Neural progenitor cell (in vitro differentiated cells): ENCODE measurements at regions not wholly inside any gene's neighbourhood (a gene's known extent, or its start where the extent isn't known, plus 50 kb on each side); places are given as distances from the start of the nearest gene placed in this dataset.
"Not testable (repeated sequence)": the region's sequence is repeated elsewhere in the genome, so short reads cannot be mapped to it uniquely, and the experiment has no call there.

ENCODE experiments used
- DNase-seq: peaks from one replicate; pipeline ENCODE4 v3.0.0-alpha.2; 2016; ENCODE audit warnings: low spot score
- H2AFZ ChIP-seq: fragments of 200-600 bp; sonication (generic); replicated peaks from 2 replicates; pipeline ENCODE4 v1.6.1; 2016; ENCODE audit warnings: antibody characterized with exemption
- H3F3A ChIP-seq: fragments of 200-600 bp; sonication (generic); 2 replicates; pipeline ENCODE4 v1.6.1; 2016; ENCODE audit warnings: antibody characterized with exemption, low read depth
- H3K27ac ChIP-seq: fragments of 200-600 bp; sonication (generic); 2 replicates; pipeline ENCODE4 v1.5.1; 2016; ENCODE audit warnings: mild to moderate bottlenecking
- H3K27me3 ChIP-seq: fragments of 200-600 bp; sonication (generic); 2 replicates; pipeline ENCODE4 v1.6.1; 2016; ENCODE audit warnings: mild to moderate bottlenecking, moderate library complexity
- H3K36me3 ChIP-seq: fragments of 200-600 bp; sonication (generic); 2 replicates; pipeline ENCODE4 v1.5.1; 2016
- H3K4me1 ChIP-seq: fragments of 200-600 bp; sonication (generic); 2 replicates; pipeline ENCODE4 v1.6.1; 2016; ENCODE audit warnings: mixed run types
- H3K4me2 ChIP-seq: fragments of 200-600 bp; sonication (generic); 2 replicates; pipeline ENCODE4 v1.6.1; 2016
- H3K4me3 ChIP-seq: fragments of 200-600 bp; sonication (generic); 2 replicates; pipeline ENCODE4 v1.5.1; 2016
- H3K79me2 ChIP-seq: fragments of 200-600 bp; sonication (generic); 2 replicates; pipeline ENCODE4 v1.6.1; 2016; ENCODE audit warnings: low read depth
- H3K9ac ChIP-seq: fragments of 200-600 bp; sonication (generic); 2 replicates; pipeline ENCODE4 v1.6.1; 2016
- H3K9me3 ChIP-seq: fragments of 200-600 bp; sonication (generic); 2 replicates; pipeline ENCODE4 v1.5.1; 2016; ENCODE audit warnings: low read depth
- H4K20me1 ChIP-seq: fragments of 200-600 bp; sonication (generic); 2 replicates; pipeline ENCODE4 v1.6.1; 2016; ENCODE audit warnings: low read depth
- H3K27ac Mint-ChIP-seq: 3 replicates; pipeline ENCODE4 v1.8.0; 2021; ENCODE audit warnings: mixed read lengths
- H3K27me3 Mint-ChIP-seq: 2 replicates; pipeline ENCODE4 v1.8.0; 2022; ENCODE audit warnings: low read depth, mild to moderate bottlenecking, inconsistent platforms, moderate library complexity, mixed read lengths; ENCODE audit not compliant: insufficient read depth
- H3K36me3 Mint-ChIP-seq: 3 replicates; pipeline ENCODE4 v1.8.0; 2021; ENCODE audit warnings: mixed read lengths
- H3K4me1 Mint-ChIP-seq: 3 replicates; pipeline ENCODE4 v1.8.0; 2021; ENCODE audit warnings: mixed read lengths
- H3K4me3 Mint-ChIP-seq: 3 replicates; pipeline ENCODE4 v1.8.0; 2021; ENCODE audit warnings: mild to moderate bottlenecking, moderate library complexity, mixed read lengths
- H3K9me3 Mint-ChIP-seq: 3 replicates; pipeline ENCODE4 v1.8.0; 2020; ENCODE audit warnings: mixed read lengths
- CTCF ChIP-seq: fragments of 200-600 bp; sonication (generic); IDR thresholded peaks from 2 replicates; pipeline ENCODE4 v1.5.1; 2017; ENCODE audit warnings: antibody characterized with exemption, mild to moderate bottlenecking
- EZH2 ChIP-seq: fragments of 200-600 bp; sonication (generic); IDR thresholded peaks from 2 replicates; pipeline ENCODE4 v1.6.1; 2017; ENCODE audit warnings: antibody characterized with exemption, mild to moderate bottlenecking, moderate library complexity
- EZH2phosphoT487 ChIP-seq: fragments of 200-600 bp; sonication (generic); IDR thresholded peaks from 2 replicates; pipeline ENCODE4 v1.6.1; 2017; ENCODE audit warnings: antibody characterized with exemption

GRCh38 chrX:64570204-64570603, 175.0 kb upstream of the MTMR8 start:
- H3K79me2 ChIP-seq = no peaks in the 10 kb centered on the region
- H4K20me1 ChIP-seq = no peaks in the 10 kb centered on the region
- H3K27ac ChIP-seq = no peak overlapping the region
- Mint-ChIP-seq H3K27me3 (no peaks in the 10 kb centered on the region), H3K4me1 (no peaks in the 10 kb centered on the region), H3K36me3 (no peaks in the 10 kb centered on the region), H3K9me3 (peaks cover 23% of the 10 kb centered on the region), H3K4me3 (no peak overlapping the region), H3K27ac (no peak overlapping the region)
- H3K4me3 ChIP-seq = no peak overlapping the region
- peak; percentile 40 for DNase-seq
- H3K9me3 ChIP-seq = peaks cover 6% of the 10 kb centered on the region
- H3K27me3 ChIP-seq = no peaks in the 10 kb centered on the region
- H3K9ac ChIP-seq = no peak overlapping the region
- TF ChIP-seq EZH2phosphoT487 = no peak
- peak; percentile 60 for TF ChIP-seq CTCF
- no peak for TF ChIP-seq EZH2
- no peaks in the 10 kb centered on the region for H3F3A ChIP-seq
- no peaks in the 10 kb centered on the region for H3K4me1 ChIP-seq
- no peak overlapping the region for H2AFZ ChIP-seq
- H3K4me2 ChIP-seq = no peak overlapping the region
- H3K36me3 ChIP-seq = no peaks in the 10 kb centered on the region

DNA sequence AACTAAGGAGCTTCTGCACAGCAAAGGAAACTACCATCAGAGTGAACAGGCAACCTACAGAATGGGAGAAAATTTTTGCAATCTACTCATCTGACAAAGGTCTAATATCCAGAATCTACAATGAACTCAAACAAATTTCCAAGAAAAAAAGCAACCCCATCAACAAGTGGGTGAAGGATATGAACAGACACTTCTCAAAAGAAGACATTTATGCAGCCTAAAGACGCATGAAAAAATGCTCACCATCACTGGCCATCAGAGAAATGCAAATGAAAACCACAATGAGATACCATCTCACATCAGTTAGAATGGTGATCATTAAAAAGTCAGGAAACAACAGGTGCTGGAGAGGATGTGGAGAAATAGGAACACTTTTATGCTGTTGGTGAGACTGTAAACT, 170.1 kb upstream of the MTMR8 start:
- peaks cover 15% of the 10 kb centered on the region for H3K9me3 Mint-ChIP-seq

DNA sequence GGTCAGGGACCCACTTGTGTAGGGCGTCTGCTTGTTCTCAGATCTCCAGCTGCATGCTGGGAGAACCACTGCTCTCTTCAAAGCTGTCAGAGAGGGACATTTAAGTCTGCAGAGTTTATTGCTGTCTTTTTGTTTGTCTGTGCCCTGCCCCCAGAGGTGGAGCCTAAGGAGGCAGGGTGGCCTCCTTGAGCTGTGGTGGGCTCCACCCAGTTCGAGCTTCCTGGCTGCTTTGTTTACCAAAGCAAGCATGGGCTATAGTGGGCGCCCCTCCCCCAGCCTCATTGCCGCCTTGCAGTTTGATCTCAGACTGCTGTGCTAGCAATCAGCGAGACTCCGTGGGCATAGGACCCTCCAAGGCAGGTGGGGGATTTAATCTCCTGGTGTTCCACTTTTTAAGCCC, 154.0 kb upstream of the MTMR8 start:
- DNase-seq = peak; percentile 16
- not testable (repeated sequence) for H3K4me1 ChIP-seq, H3K27me3 ChIP-seq, H3K4me2 ChIP-seq, H3K27me3 Mint-ChIP-seq, H3K27ac ChIP-seq, H3K36me3 ChIP-seq, H3K4me3 Mint-ChIP-seq, H3K9me3 ChIP-seq, H2AFZ ChIP-seq, H3K4me3 ChIP-seq, H4K20me1 ChIP-seq, H3K79me2 ChIP-seq, H3F3A ChIP-seq, H3K9ac ChIP-seq, H3K27ac Mint-ChIP-seq, H3K36me3 Mint-ChIP-seq, H3K4me1 Mint-ChIP-seq
- peaks cover 21% of the 10 kb centered on the region for H3K9me3 Mint-ChIP-seq

More for the DNA sequence above, 170.1 kb upstream of the MTMR8 start:
- H3K27ac ChIP-seq, H3K36me3 ChIP-seq, H3K27me3 Mint-ChIP-seq, DNase-seq, H3K36me3 Mint-ChIP-seq, H3K4me3 ChIP-seq, H3F3A ChIP-seq, H2AFZ ChIP-seq, H3K4me1 Mint-ChIP-seq, H3K9me3 ChIP-seq, H3K27ac Mint-ChIP-seq, H3K4me3 Mint-ChIP-seq, H3K4me1 ChIP-seq, H4K20me1 ChIP-seq, H3K27me3 ChIP-seq, H3K9ac ChIP-seq, H3K79me2 ChIP-seq, H3K4me2 ChIP-seq: not testable (repeated sequence)

DNA sequence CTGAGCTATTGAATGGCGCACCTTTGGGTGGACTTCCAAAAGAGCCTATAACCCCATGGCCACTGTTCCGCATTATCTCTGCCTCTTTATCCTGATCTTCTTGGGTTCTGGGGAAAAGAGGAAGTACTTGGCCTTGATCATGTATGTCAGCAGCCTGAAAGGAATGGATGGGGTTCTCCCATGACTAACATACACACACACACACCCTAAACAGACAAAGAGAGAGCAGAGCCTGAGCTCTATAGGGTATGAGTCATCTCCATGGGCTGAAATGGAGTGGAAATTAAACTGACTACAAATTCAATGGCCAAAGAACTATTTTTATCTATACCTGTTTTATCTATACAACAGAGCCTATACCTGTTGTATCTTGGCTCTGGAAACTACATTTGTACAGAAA, 141.5 kb upstream of the MTMR8 start:
- peaks cover 5% of the 10 kb centered on the region for H3K9me3 Mint-ChIP-seq
- Histone ChIP-seq H3K27me3 (no peaks in the 10 kb centered on the region), H4K20me1 (no peaks in the 10 kb centered on the region), H3K27ac (no peak overlapping the region), H3F3A (no peaks in the 10 kb centered on the region), H3K9me3 (no peaks in the 10 kb centered on the region), H3K9ac (no peak overlapping the region), H2AFZ (no peak overlapping the region), H3K4me1 (no peaks in the 10 kb centered on the region), H3K4me2 (no peak overlapping the region), H3K36me3 (no peaks in the 10 kb centered on the region), H3K4me3 (no peak overlapping the region), H3K79me2 (no peaks in the 10 kb centered on the region)
- H3K36me3 Mint-ChIP-seq = no peaks in the 10 kb centered on the region
- no peak overlapping the region for H3K27ac Mint-ChIP-seq
- TF ChIP-seq EZH2 = no peak
- TF ChIP-seq EZH2phosphoT487 = no peak
- no peak for TF ChIP-seq CTCF
- no peaks in the 10 kb centered on the region for H3K4me1 Mint-ChIP-seq
- H3K4me3 Mint-ChIP-seq = no peak overlapping the region
- DNase-seq = no peak
- H3K27me3 Mint-ChIP-seq = no peaks in the 10 kb centered on the region
